MCF 10A (cell line): ENCODE measurements at regions not wholly inside any gene's neighbourhood (a gene's known extent, or its start where the extent isn't known, plus 50 kb on each side); places are given as distances from the start of the nearest gene placed in this dataset.

Source experiments
- BruUV-seq: library from RNA; stranded (reverse); fragments of 400-500 nt; replicated peaks from 2 replicates; lab custom pipeline; 2021; lab: Mats Ljungman, UMichigan
- CTCF ChIA-PET: fragments of 300-600 bp; sonication (Branson Sonifier 250); formaldehyde crosslinking; extraction: SDS; loops from one replicate; lab custom pipeline; 2021; ENCODE audit warnings: antibody characterized with exemption, inconsistent platforms; lab: Yijun Ruan, JAX
- POLR2A ChIA-PET: fragments of 300-600, 350-650 bp; sonication (Branson Sonifier 250); formaldehyde crosslinking; extraction: SDS; loops from one replicate; lab custom pipeline; 2020; ENCODE audit warnings: antibody characterized with exemption, inconsistent platforms; lab: Yijun Ruan, JAX
- DNase-seq: peaks from one replicate; pipeline ENCODE4 v3.0.0-alpha.2; 2018; ENCODE audit not compliant: unreplicated experiment
- H3K27ac Mint-ChIP-seq: one replicate; pipeline ENCODE4 v1.8.0; 2022; ENCODE audit warnings: mild to moderate bottlenecking, low read depth, mixed read lengths; ENCODE audit not compliant: unreplicated experiment
- H3K27me3 Mint-ChIP-seq: one replicate; pipeline ENCODE4 v1.8.0; 2022; ENCODE audit warnings: mixed read lengths; ENCODE audit not compliant: insufficient read depth, unreplicated experiment
- H3K36me3 Mint-ChIP-seq: one replicate; pipeline ENCODE4 v1.8.0; 2022; ENCODE audit warnings: mild to moderate bottlenecking, moderate library complexity, mixed read lengths; ENCODE audit not compliant: insufficient read depth, unreplicated experiment
- H3K4me1 Mint-ChIP-seq: one replicate; pipeline ENCODE4 v1.8.0; 2022; ENCODE audit warnings: mixed read lengths; ENCODE audit not compliant: insufficient read depth, unreplicated experiment
- H3K4me3 Mint-ChIP-seq: one replicate; pipeline ENCODE4 v1.8.0; 2022; ENCODE audit warnings: mild to moderate bottlenecking, moderate library complexity, mixed read lengths; ENCODE audit not compliant: unreplicated experiment
- H3K9me3 Mint-ChIP-seq: one replicate; pipeline ENCODE4 v1.8.0; 2022; ENCODE audit warnings: mixed read lengths; ENCODE audit not compliant: unreplicated experiment
- intact Hi-C: fragments of 100-400 bp; cut with micrococcal nuclease; formaldehyde crosslinking; loops from 2 replicates; pipeline ENCODE4 v1.14.1; 2022
- TF ChIP-seq, protein P1 (sequence below): fragments of 200-600 bp; IDR thresholded peaks from one replicate; pipeline ENCODE4 v1.8.0; 2022; ENCODE audit warnings: antibody characterized with exemption, mild to moderate bottlenecking; ENCODE audit not compliant: unreplicated experiment

DNA sequence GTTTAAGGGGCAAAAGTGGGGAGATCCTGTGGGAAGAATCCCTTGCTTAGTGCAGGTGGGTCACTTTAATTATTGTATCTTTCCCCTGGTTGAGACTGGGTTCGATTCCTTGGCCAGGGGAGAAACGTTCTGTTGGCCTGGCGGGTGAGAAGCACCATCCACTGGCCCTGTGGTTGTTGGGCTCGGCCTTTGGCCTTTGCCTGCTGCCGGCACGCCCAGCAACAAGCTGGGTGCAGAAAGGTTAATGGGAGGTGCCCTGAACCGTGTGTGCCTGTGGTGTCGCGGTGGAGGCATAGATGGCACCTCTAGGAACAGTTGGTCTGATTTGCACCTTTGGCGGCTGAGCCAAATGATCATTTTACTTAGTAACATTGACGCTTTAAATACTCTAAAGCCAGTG, 363.6 kb upstream of the CNTNAP2 start:
- Mint-ChIP-seq H3K27me3 (no peaks in the 10 kb centered on the region), H3K4me1 (no peaks in the 10 kb centered on the region), H3K27ac (no peak overlapping the region), H3K36me3 (no peaks in the 10 kb centered on the region), H3K4me3 (no peak overlapping the region), H3K9me3 (no peaks in the 10 kb centered on the region)
- no peak for DNase-seq
- TF ChIP-seq, protein P1, sequence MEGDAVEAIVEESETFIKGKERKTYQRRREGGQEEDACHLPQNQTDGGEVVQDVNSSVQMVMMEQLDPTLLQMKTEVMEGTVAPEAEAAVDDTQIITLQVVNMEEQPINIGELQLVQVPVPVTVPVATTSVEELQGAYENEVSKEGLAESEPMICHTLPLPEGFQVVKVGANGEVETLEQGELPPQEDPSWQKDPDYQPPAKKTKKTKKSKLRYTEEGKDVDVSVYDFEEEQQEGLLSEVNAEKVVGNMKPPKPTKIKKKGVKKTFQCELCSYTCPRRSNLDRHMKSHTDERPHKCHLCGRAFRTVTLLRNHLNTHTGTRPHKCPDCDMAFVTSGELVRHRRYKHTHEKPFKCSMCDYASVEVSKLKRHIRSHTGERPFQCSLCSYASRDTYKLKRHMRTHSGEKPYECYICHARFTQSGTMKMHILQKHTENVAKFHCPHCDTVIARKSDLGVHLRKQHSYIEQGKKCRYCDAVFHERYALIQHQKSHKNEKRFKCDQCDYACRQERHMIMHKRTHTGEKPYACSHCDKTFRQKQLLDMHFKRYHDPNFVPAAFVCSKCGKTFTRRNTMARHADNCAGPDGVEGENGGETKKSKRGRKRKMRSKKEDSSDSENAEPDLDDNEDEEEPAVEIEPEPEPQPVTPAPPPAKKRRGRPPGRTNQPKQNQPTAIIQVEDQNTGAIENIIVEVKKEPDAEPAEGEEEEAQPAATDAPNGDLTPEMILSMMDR, result no peak
- CTCF ChIA-PET, result no interaction called here
- no TSS peak for BruUV-seq
- POLR2A ChIA-PET, result no interaction called here
- intact Hi-C loops, result no loop called here

DNA sequence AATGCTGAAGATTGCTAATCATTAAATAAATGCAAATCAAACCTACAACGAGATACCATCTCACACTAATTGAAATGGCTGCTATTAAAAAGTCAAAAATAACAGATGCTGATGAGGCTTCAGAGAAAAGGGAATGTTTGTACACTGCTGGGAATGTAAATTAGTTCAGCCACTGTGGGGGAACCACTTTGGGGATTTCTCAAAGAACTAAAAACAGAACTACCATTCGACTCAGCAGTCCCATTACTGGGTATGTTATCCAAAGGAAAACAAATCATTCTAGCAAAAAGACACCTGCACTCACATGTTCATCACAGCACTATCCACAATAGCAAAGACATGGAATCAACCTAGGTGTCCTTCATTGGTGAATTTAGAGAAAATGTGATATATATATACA, 379.0 kb upstream of the CNTNAP2 start:
- peaks cover 5% of the 10 kb centered on the region for H3K4me1 Mint-ChIP-seq
- TF ChIP-seq, protein P1, result no peak
- ChIA-PET CTCF (no interaction called here), POLR2A (no interaction called here)
- H3K27ac Mint-ChIP-seq, result no peak overlapping the region
- peaks cover 28% of the 10 kb centered on the region for H3K27me3 Mint-ChIP-seq
- H3K9me3 Mint-ChIP-seq, result no peaks in the 10 kb centered on the region
- intact Hi-C loops, result no loop called here
- no peak for DNase-seq
- no TSS peak for BruUV-seq
- H3K36me3 Mint-ChIP-seq, result no peaks in the 10 kb centered on the region
- H3K4me3 Mint-ChIP-seq, result no peak overlapping the region

DNA sequence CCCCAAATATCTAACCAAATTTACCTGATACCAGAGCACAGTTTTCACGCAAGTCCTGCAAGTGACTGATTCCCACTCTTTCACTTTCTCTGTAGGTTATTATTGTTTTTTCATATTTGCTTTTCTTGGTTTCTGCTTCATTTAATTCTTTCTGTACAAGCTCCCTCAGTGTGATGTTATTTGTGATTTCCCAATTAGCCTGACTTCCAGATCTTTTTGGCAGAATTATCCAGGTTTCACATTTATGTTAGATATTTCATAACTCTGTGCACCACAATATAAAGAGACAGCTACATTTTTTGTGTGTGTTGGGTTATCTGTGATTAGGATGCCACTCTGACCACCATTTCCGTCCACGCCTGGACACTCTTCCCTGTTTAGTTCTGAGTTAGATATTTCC, 381.5 kb upstream of the CNTNAP2 start:
- CTCF ChIA-PET, result interaction anchor here (0.9 kb wide), 1 partner anchor 354 kb away, joined by 3 read pairs; no protein-coding TSS in a partner anchor
- POLR2A ChIA-PET, result interaction anchor here (0.6 kb wide), 1 partner anchor 36 kb away, joined by 3 read pairs; no protein-coding TSS in a partner anchor
- Mint-ChIP-seq H3K36me3 (no peaks in the 10 kb centered on the region), H3K4me1 (peaks cover 7% of the 10 kb centered on the region), H3K4me3 (no peak overlapping the region), H3K27ac (no peak overlapping the region), H3K9me3 (no peaks in the 10 kb centered on the region), H3K27me3 (peaks cover 22% of the 10 kb centered on the region)
- BruUV-seq, result no TSS peak
- TF ChIP-seq, protein P1, result no peak
- intact Hi-C loops, result no loop called here
- peak; percentile 6 for DNase-seq

DNA sequence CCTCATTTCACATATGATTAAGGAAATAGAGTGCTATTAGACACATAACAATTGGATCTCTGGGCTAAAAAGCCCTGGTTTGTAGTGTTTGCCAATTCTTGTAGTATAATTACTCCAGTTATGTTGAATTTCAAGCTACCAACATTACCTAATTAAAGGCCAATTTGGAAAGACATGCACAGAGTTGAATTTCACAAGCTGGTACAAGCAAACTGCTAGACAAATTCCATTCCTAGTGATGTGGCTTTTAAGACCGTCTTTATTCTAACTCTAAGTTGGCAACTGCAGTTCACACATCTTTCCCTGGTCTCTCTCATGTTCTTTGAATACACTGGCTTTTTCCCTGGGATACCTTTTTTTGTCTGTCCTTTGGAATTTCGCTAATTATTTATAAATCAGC, 384.1 kb upstream of the CNTNAP2 start:
- intact Hi-C loops, result no loop called here
- peaks cover 16% of the 10 kb centered on the region for H3K4me1 Mint-ChIP-seq
- H3K4me3 Mint-ChIP-seq, result no peak overlapping the region
- H3K27ac Mint-ChIP-seq, result no peak overlapping the region
- CTCF ChIA-PET, result interaction anchor here (0.6 kb wide), 3 partner anchors 18 to 677 kb away, joined by 3 to 4 read pairs (median 3); no protein-coding TSS in a partner anchor
- H3K27me3 Mint-ChIP-seq, result peaks cover 35% of the 10 kb centered on the region
- BruUV-seq, result no TSS peak
- TF ChIP-seq, protein P1, result no peak
- DNase-seq, result peak; percentile 10
- no peaks in the 10 kb centered on the region for H3K36me3 Mint-ChIP-seq
- H3K9me3 Mint-ChIP-seq, result no peaks in the 10 kb centered on the region
- POLR2A ChIA-PET, result interaction anchor here (1.1 kb wide), 1 partner anchor 35 kb away, joined by 3 read pairs; no protein-coding TSS in a partner anchor
